CD14-positive monocyte (primary cell): ENCODE measurements at regions not wholly inside any gene's neighbourhood (a gene's known extent, or its start where the extent isn't known, plus 50 kb on each side); places are given as distances from the start of the nearest gene placed in this dataset.

ENCODE experiments used
- DNase-seq, 3 donors: peaks; one replicate each; pipeline ENCODE4 v3.0.0-alpha.2; 2011 to 2022
- H2AFZ ChIP-seq: 2 replicates; pipeline ENCODE4 v1.6.0; 2012; ENCODE audit warnings: mild to moderate bottlenecking, low read depth, low read length, inconsistent platforms; ENCODE audit not compliant: insufficient read depth, poor library complexity, severe bottlenecking
- H3K27ac ChIP-seq, 2 donors: 1 replicate in 1 of 2; 2 replicates in 1 of 2; pipeline ENCODE4 v1.5.1; 2012 to 2013; ENCODE audit warnings: low read length in 2 of 2, control low read depth in 1 of 2, inconsistent platforms in 1 of 2, low read depth in 1 of 2, mild to moderate bottlenecking in 1 of 2
- H3K27me3 ChIP-seq, 2 donors: one replicate each; pipeline versions ENCODE4 v1.6.0 to v1.6.1; 2011 to 2013; ENCODE audit warnings: low read length in 2 of 2; ENCODE audit not compliant: control insufficient read depth in 2 of 2, insufficient read depth in 2 of 2
- H3K36me3 ChIP-seq, 2 donors: replicated peaks in 1 of 2; 1 replicate in 1 of 2; 2 replicates in 1 of 2; pipeline versions ENCODE4 v1.5.1 to v1.6.1; 2012 to 2013; ENCODE audit warnings: low read length in 2 of 2, control low read depth in 1 of 2, inconsistent platforms in 1 of 2, mild to moderate bottlenecking in 1 of 2; ENCODE audit not compliant: insufficient read depth in 2 of 2, control insufficient read depth in 1 of 2
- H3K4me1 ChIP-seq, 2 donors: 1 replicate in 1 of 2; 2 replicates in 1 of 2; pipeline versions ENCODE4 v1.5.1 to v1.6.1; 2012 to 2013; ENCODE audit warnings: low read length in 2 of 2, control low read depth in 1 of 2, inconsistent platforms in 1 of 2, mild to moderate bottlenecking in 1 of 2, moderate library complexity in 1 of 2; ENCODE audit not compliant: insufficient read depth in 2 of 2, control insufficient read depth in 1 of 2
- H3K4me2 ChIP-seq: replicated peaks from 2 replicates; pipeline ENCODE3; 2012; ENCODE audit warnings: low read length, moderate library complexity, mild to moderate bottlenecking; ENCODE audit not compliant: poor library complexity, severe bottlenecking; ENCODE audit errors: extremely low read depth
- H3K4me3 ChIP-seq, 3 experiments: fragments of 200-600 bp in 1 of 3; sonication (generic) in 1 of 3; replicated peaks in 1 of 3; 1 replicate in 2 of 3; 2 replicates in 1 of 3; pipeline ENCODE4 v1.5.1; 2011 to 2013; ENCODE audit warnings: low read length in 3 of 3, mild to moderate bottlenecking in 3 of 3, control low read depth in 2 of 3, low read depth in 2 of 3, inconsistent platforms in 1 of 3, moderate library complexity in 1 of 3
- H3K79me2 ChIP-seq: 2 replicates; pipeline ENCODE4 v1.6.0; 2012; ENCODE audit warnings: mild to moderate bottlenecking, control low read depth, inconsistent platforms, low read length, moderate library complexity; ENCODE audit not compliant: insufficient read depth
- H3K9ac ChIP-seq: 2 replicates; pipeline ENCODE4 v1.6.0; 2017; ENCODE audit warnings: low read length, mild to moderate bottlenecking; ENCODE audit not compliant: insufficient read depth, poor library complexity, severe bottlenecking
- H3K9me3 ChIP-seq, 2 donors: replicated peaks in 1 of 2; 1 replicate in 1 of 2; 2 replicates in 1 of 2; pipeline versions ENCODE4 v1.5.1 to v1.6.1; 2012 to 2013; ENCODE audit warnings: low read length in 2 of 2, control low read depth in 1 of 2; ENCODE audit not compliant: control insufficient read depth in 1 of 2, insufficient read depth in 1 of 2
- H4K20me1 ChIP-seq: 2 replicates; pipeline ENCODE4 v1.6.0; 2012; ENCODE audit warnings: mild to moderate bottlenecking, low read length, control low read depth, moderate library complexity; ENCODE audit not compliant: insufficient read depth
- H3K27ac Mint-ChIP-seq, 7 donors: one replicate each; pipeline ENCODE4 v1.8.0; 2020; ENCODE audit warnings: mild to moderate bottlenecking in 7 of 7, mixed read lengths in 7 of 7, moderate library complexity in 6 of 7, inconsistent platforms in 2 of 7
- H3K27me3 Mint-ChIP-seq, 3 donors: one replicate each; pipeline ENCODE4 v1.8.0; 2021 to 2022; ENCODE audit warnings: low read depth in 3 of 3, mild to moderate bottlenecking in 3 of 3, mixed read lengths in 3 of 3, moderate library complexity in 3 of 3, inconsistent platforms in 1 of 3
- H3K36me3 Mint-ChIP-seq, 2 donors: one replicate each; pipeline ENCODE4 v1.8.0; 2020; ENCODE audit warnings: mixed read lengths in 2 of 2, inconsistent platforms in 1 of 2, mild to moderate bottlenecking in 1 of 2
- H3K4me1 Mint-ChIP-seq: one replicate; pipeline ENCODE4 v1.8.0; 2020; ENCODE audit warnings: mild to moderate bottlenecking, mixed read lengths
- H3K4me3 Mint-ChIP-seq, 2 donors: one replicate each; pipeline ENCODE4 v1.8.0; 2020; ENCODE audit warnings: mild to moderate bottlenecking in 2 of 2, mixed read lengths in 2 of 2, moderate library complexity in 1 of 2
- H3K9me3 Mint-ChIP-seq, 7 donors: one replicate each; pipeline ENCODE4 v1.8.0; 2020 to 2022; ENCODE audit warnings: mixed read lengths in 7 of 7, mild to moderate bottlenecking in 6 of 7, moderate library complexity in 6 of 7, inconsistent platforms in 2 of 7
- WGBS: methylation state at CpG from one replicate; pipeline ENCODE4 v1.1.5; 2013; ENCODE audit warnings: missing lambda C conversion rate; ENCODE audit not compliant: insufficient coverage; 5-methylcytosine and 5-hydroxymethylcytosine counted together
- intact Hi-C, 2 donors: fragments of 100-400 bp; cut with micrococcal nuclease; formaldehyde crosslinking; loops; one replicate each; pipeline versions ENCODE4 v1.15.0 to v1.15.1; 2023
- TF ChIP-seq, protein P1 (sequence below): fragments of 200-600 bp; IDR thresholded peaks from one replicate; pipeline ENCODE4 v1.8.0; 2022; ENCODE audit warnings: antibody characterized with exemption, mild to moderate bottlenecking

DNA sequence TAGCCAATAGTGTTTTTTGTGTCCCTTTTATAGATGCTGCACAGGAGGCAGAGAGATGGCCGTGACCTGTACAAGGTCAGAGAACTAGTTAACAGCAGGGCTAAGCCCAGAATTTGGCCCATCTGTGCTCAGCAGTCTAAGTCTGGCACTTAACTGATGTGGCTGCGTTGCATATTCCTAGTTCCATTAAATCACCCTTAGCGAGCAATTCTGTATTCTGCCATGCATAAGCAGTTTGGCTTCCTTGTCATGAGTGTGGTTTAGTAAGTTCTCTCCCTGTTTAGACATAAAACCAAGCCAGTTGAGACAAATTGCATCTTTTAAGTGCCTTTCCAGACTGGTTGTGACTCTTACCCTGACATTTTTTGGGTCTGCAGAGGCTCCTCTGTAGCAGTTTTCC is 230.6 kb upstream of the TENM4 start:
- no peaks in the 10 kb centered on the region for H3K4me1 Mint-ChIP-seq
- TF ChIP-seq, protein P1, sequence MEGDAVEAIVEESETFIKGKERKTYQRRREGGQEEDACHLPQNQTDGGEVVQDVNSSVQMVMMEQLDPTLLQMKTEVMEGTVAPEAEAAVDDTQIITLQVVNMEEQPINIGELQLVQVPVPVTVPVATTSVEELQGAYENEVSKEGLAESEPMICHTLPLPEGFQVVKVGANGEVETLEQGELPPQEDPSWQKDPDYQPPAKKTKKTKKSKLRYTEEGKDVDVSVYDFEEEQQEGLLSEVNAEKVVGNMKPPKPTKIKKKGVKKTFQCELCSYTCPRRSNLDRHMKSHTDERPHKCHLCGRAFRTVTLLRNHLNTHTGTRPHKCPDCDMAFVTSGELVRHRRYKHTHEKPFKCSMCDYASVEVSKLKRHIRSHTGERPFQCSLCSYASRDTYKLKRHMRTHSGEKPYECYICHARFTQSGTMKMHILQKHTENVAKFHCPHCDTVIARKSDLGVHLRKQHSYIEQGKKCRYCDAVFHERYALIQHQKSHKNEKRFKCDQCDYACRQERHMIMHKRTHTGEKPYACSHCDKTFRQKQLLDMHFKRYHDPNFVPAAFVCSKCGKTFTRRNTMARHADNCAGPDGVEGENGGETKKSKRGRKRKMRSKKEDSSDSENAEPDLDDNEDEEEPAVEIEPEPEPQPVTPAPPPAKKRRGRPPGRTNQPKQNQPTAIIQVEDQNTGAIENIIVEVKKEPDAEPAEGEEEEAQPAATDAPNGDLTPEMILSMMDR: no peak
- intact Hi-C loops: no loop called here
- Histone ChIP-seq H3K4me1 (no peaks in the 10 kb centered on the region), H3K79me2 (no peaks in the 10 kb centered on the region), H3K27me3 (no peaks in the 10 kb centered on the region), H3K4me3 (no peak overlapping the region), H3K4me2 (no peak overlapping the region), H3K9ac (no peak overlapping the region), H3K27ac (no peak overlapping the region), H4K20me1 (no peaks in the 10 kb centered on the region), H3K9me3 (no peaks in the 10 kb centered on the region), H2AFZ (no peak overlapping the region), H3K36me3 (no peaks in the 10 kb centered on the region)
- H3K36me3 Mint-ChIP-seq: no peaks in the 10 kb centered on the region
- H3K27ac Mint-ChIP-seq: peak overlapping the region in 1 of 7 donors; percentile 5
- H3K27me3 Mint-ChIP-seq: peaks cover 0 to 1% (median 0%) of the 10 kb centered on the region in 3 donors
- no peak for DNase-seq
- H3K4me3 Mint-ChIP-seq: no peak overlapping the region
- WGBS: 90% methylated on average over 1 of the region's 3 CpGs
- peaks cover 0 to 7% (median 2%) of the 10 kb centered on the region in 7 donors for H3K9me3 Mint-ChIP-seq

GRCh38 chr11:79670882-79671281 is 230.1 kb upstream of the TENM4 start:
- Mint-ChIP-seq H3K4me3 (no peak overlapping the region), H3K9me3 (peaks cover 0 to 7% (median 2%) of the 10 kb centered on the region in 7 donors), H3K27me3 (peaks cover 0 to 1% (median 0%) of the 10 kb centered on the region in 3 donors), H3K27ac (no peak overlapping the region), H3K4me1 (no peaks in the 10 kb centered on the region), H3K36me3 (no peaks in the 10 kb centered on the region)
- no peaks in the 10 kb centered on the region for H4K20me1 ChIP-seq
- H3K79me2 ChIP-seq: no peaks in the 10 kb centered on the region
- no peak overlapping the region for H3K4me2 ChIP-seq
- no peak overlapping the region for H2AFZ ChIP-seq
- H3K36me3 ChIP-seq: no peaks in the 10 kb centered on the region
- 90% methylated on average over 2 of the region's 3 CpGs for WGBS
- H3K27ac ChIP-seq: no peak overlapping the region
- no peak for DNase-seq
- no peak overlapping the region for H3K9ac ChIP-seq
- H3K27me3 ChIP-seq: no peaks in the 10 kb centered on the region
- H3K4me1 ChIP-seq: no peaks in the 10 kb centered on the region
- intact Hi-C loops: no loop called here
- TF ChIP-seq, protein P1: no peak
- no peaks in the 10 kb centered on the region for H3K9me3 ChIP-seq
- no peak overlapping the region for H3K4me3 ChIP-seq
